OCI-LY3 (cell line): ENCODE measurements at regions not wholly inside any gene's neighbourhood (a gene's known extent, or its start where the extent isn't known, plus 50 kb on each side); places are given as distances from the start of the nearest gene placed in this dataset.

Source experiments
- H2AFZ ChIP-seq: fragments of 200-600, 300-600 bp; shearing (Covaris generic); 2 replicates; pipeline ENCODE4 v1.6.0; 2014; ENCODE audit warnings: antibody characterized with exemption, low read depth, low read length
- H3K27ac ChIP-seq: fragments of 200-600, 300-600 bp; sonication (generic); 2 replicates; pipeline ENCODE4 v1.5.1; 2014; ENCODE audit warnings: mild to moderate bottlenecking, low read length, moderate library complexity, mixed read lengths
- H3K27me3 ChIP-seq: fragments of 200-600, 300-600 bp; sonication (generic); 2 replicates; pipeline ENCODE4 v1.6.1; 2014; ENCODE audit warnings: low read depth, low read length, mixed read lengths
- H3K36me3 ChIP-seq: fragments of 200-600, 300-600 bp; sonication (generic); replicated peaks from 2 replicates; pipeline ENCODE3; 2014; ENCODE audit warnings: low read depth, low read length, mixed read lengths
- H3K4me1 ChIP-seq: fragments of 300-600, 200-600 bp; sonication (generic); 2 replicates; pipeline ENCODE4 v1.6.1; 2014; ENCODE audit warnings: low read length, mixed read lengths
- H3K4me2 ChIP-seq: fragments of 200-600, 300-600 bp; sonication (generic); 2 replicates; pipeline ENCODE4 v1.6.1; 2014; ENCODE audit warnings: low read length, mixed read lengths
- H3K4me3 ChIP-seq: fragments of 300-600, 200-600 bp; sonication (generic); 2 replicates; pipeline ENCODE4 v1.5.1; 2014; ENCODE audit warnings: antibody characterized with exemption, mild to moderate bottlenecking, low read length, moderate library complexity
- H3K79me2 ChIP-seq: fragments of 300-600, 200-600 bp; shearing (Covaris generic); 2 replicates; pipeline ENCODE4 v1.6.1; 2014; ENCODE audit warnings: mild to moderate bottlenecking, low read length, mixed read lengths
- H3K9ac ChIP-seq: fragments of 300-600, 200-600 bp; shearing (Covaris generic); 2 replicates; pipeline ENCODE4 v1.6.0; 2014; ENCODE audit warnings: mild to moderate bottlenecking, low read length, moderate library complexity
- H3K9me3 ChIP-seq: fragments of 200-600, 300-600 bp; shearing (Covaris generic); 2 replicates; pipeline ENCODE4 v1.6.1; 2014; ENCODE audit warnings: low read length, mixed read lengths; ENCODE audit not compliant: insufficient read depth
- H4K20me1 ChIP-seq: fragments of 200-600, 300-600 bp; sonication (generic); 2 replicates; pipeline ENCODE4 v1.6.1; 2016; ENCODE audit warnings: low read length, mixed read lengths; ENCODE audit not compliant: insufficient read depth
- CTCF ChIP-seq: fragments of 200-600, 300-600 bp; sonication (generic); IDR thresholded peaks from 2 replicates; pipeline ENCODE4 v1.5.1; 2014; ENCODE audit warnings: antibody characterized with exemption, low read length, low read depth
- EZH2phosphoT487 ChIP-seq: fragments of 200-600 bp; shearing (Covaris generic); IDR thresholded peaks from 2 replicates; pipeline ENCODE4 v1.6.1; 2018; ENCODE audit warnings: antibody characterized with exemption, mixed run types, low read depth

- Histone ChIP-seq H2AFZ (no peak overlapping the region), H4K20me1 (no peaks in the 10 kb centered on the region), H3K27me3 (no peaks in the 10 kb centered on the region), H3K9me3 (0 out of 2 replicates have a peak, but pooled peaks cover 2% of the 10 kb centered on the region), H3K4me2 (no peak overlapping the region), H3K79me2 (no peaks in the 10 kb centered on the region), H3K4me3 (no peak overlapping the region), H3K36me3 (no peaks in the 10 kb centered on the region), H3K9ac (no peak overlapping the region), H3K4me1 (no peaks in the 10 kb centered on the region), H3K27ac (no peak overlapping the region)
- TF ChIP-seq EZH2phosphoT487 (no peak), CTCF (no peak)
Observed at GRCh38 chr2:5791371-5791770, 99.2 kb downstream of the SOX11 start.

GRCh38 chr2:5794012-5794411 is 101.8 kb downstream of the SOX11 start:
- no peak overlapping the region for H2AFZ ChIP-seq
- H3K27me3 ChIP-seq, result no peaks in the 10 kb centered on the region
- H3K79me2 ChIP-seq, result no peaks in the 10 kb centered on the region
- H3K4me1 ChIP-seq, result no peaks in the 10 kb centered on the region
- no peak overlapping the region for H3K9ac ChIP-seq
- no peak overlapping the region for H3K27ac ChIP-seq
- H3K9me3 ChIP-seq, result no peaks in the 10 kb centered on the region
- no peak for TF ChIP-seq EZH2phosphoT487
- no peak for TF ChIP-seq CTCF
- no peaks in the 10 kb centered on the region for H4K20me1 ChIP-seq
- H3K4me3 ChIP-seq, result no peak overlapping the region
- no peaks in the 10 kb centered on the region for H3K36me3 ChIP-seq
- no peak overlapping the region for H3K4me2 ChIP-seq

GRCh38 chr2:5798084-5798483 is 105.9 kb downstream of the SOX11 start:
- no peaks in the 10 kb centered on the region for H3K27me3 ChIP-seq
- no peaks in the 10 kb centered on the region for H3K9me3 ChIP-seq
- no peak overlapping the region for H2AFZ ChIP-seq
- no peaks in the 10 kb centered on the region for H3K79me2 ChIP-seq
- TF ChIP-seq CTCF, result no peak
- TF ChIP-seq EZH2phosphoT487, result no peak
- no peaks in the 10 kb centered on the region for H4K20me1 ChIP-seq
- no peak overlapping the region for H3K9ac ChIP-seq
- H3K4me3 ChIP-seq, result no peak overlapping the region
- no peak overlapping the region for H3K4me2 ChIP-seq
- no peak overlapping the region for H3K27ac ChIP-seq
- no peaks in the 10 kb centered on the region for H3K4me1 ChIP-seq
- H3K36me3 ChIP-seq, result no peaks in the 10 kb centered on the region

GRCh38 chr2:5799348-5799747 is 107.2 kb downstream of the SOX11 start:
- H2AFZ ChIP-seq, result no peak overlapping the region
- no peaks in the 10 kb centered on the region for H3K36me3 ChIP-seq
- no peak overlapping the region for H3K9ac ChIP-seq
- no peaks in the 10 kb centered on the region for H3K27me3 ChIP-seq
- H3K27ac ChIP-seq, result no peak overlapping the region
- no peaks in the 10 kb centered on the region for H4K20me1 ChIP-seq
- H3K4me1 ChIP-seq, result no peaks in the 10 kb centered on the region
- H3K4me2 ChIP-seq, result no peak overlapping the region
- no peak for TF ChIP-seq EZH2phosphoT487
- TF ChIP-seq CTCF, result no peak
- H3K4me3 ChIP-seq, result no peak overlapping the region
- no peaks in the 10 kb centered on the region for H3K9me3 ChIP-seq
- no peaks in the 10 kb centered on the region for H3K79me2 ChIP-seq
